ENCODE measurements at regions not wholly inside any gene's neighbourhood (a gene's known extent, or its start where the extent isn't known, plus 50 kb on each side); places are given as distances from the start of the nearest gene placed in this dataset.

DNA sequence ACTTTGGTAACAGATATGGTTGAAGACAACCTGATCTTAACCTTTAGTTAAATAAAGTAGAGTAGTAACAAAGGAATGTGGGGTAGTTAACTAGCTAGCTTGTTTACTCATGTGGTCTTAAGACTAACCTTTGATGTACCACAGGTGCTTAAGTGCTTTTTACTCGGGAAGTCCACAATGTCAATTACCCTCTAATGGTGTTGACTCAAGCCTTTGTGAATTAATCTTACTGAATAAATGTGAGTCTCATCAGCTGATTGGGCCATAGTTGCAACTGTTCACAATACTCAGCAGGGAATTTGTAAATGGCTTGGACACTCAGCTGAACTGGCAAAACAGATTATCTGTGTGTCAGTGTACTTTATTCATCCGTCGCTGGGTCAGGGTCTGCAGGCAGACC is 119.0 kb upstream of the UGT8 start:
- TF ChIP-seq EP300 (IDR thresholded peaks at IDR 0.05; ENCODE audit: low read depth) = no peak
- TF ChIP-seq POLR2A (IDR thresholded peaks at IDR 0.05) = no peak

All from transverse colon (tissue), 1 donor.